ENCODE measurements at regions not wholly inside any gene's neighbourhood (a gene's known extent, or its start where the extent isn't known, plus 50 kb on each side); places are given as distances from the start of the nearest gene placed in this dataset.
A peak's percentile ranks its signal among the peaks of the same experiment; 100 is the strongest.
"Not testable (repeated sequence)": the region's sequence is repeated elsewhere in the genome, so short reads cannot be mapped to it uniquely, and the experiment has no call there.

DNA sequence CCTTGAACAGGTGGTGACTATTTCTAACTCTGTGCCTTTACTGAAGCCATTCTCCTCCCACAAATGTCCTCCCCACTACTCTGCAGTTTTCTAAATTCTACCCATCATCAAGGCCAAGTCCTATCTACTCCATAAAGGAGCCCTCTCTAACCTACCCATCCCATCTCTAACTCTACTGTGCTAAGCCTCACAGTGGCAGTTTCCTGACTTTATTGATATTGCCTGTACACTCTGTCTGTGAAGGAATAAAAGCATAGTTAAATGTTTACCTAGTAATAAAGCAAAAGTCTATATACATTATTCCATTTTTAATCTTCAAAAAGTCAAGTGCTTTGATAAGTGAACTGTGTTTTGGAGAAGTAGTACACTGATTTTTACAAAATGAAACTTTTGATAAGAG, 178.4 kb upstream of the HMCN1 start:
- FAIRE-seq (no peak), DNase-seq (ENCODE audit: insufficient read length, low spot score) (no peak)

DNA sequence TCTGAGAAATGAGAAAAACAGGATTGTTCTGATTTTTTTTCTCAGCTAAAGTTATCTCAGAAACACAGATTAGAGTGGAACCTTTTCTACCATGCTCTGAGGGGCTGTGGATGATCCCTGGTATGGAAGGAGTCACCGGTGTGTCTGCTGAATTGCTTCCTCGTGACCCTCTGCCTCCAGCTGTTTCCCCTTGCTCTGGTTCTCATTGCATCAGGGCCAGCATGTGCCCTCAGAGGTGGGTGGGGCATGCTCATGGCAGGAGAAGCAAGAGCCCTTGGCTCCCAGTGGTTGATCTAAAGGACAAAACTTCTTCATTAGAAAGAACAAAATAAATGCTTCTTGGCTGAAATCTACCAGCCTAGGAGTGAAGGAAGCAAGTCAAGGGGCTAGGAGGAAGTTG, 183.2 kb upstream of the HMCN1 start:
- DNase-seq (ENCODE audit: insufficient read length, low spot score) = no peak
- no peak for FAIRE-seq

DNA sequence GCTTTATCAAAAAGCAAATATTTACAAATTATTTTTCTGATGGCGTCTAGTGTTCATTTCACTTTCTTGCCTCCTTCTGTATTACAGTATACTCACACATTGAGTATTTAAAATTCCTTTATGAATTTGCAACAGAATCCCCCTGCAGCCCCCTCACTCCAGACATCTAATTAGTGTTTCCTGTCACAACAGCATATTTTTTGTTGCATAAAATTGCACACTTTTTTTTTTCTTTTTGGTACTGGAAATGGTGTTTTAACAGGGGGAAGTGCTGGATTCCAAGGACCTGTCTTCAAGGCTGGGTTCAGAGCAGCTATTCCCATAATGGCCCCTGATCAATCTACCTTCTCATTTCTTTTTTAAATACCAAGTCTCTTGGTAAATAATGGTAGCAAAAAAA, 184.3 kb upstream of the HMCN1 start:
- DNase-seq (ENCODE audit: insufficient read length, low spot score) = no peak
- FAIRE-seq = no peak

DNA sequence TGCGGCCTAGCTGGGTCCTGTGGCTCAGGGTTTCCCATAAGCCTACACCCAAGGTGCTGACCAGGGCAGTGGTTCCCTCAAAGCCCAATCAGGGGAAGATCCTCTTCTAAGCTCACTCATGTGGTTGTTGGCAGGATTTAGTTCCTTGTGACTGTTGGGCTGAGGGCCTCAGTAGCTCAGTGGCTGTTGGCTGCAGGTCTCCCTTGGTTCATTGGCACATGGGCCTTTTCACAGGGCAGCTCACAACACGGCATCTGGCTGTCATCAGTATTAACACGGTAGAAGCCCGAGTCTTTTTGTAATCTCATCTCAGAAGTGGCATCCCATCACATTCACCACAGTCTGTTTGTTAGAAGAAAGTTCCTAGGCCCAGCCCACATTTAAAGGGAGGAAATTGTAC, 188.2 kb upstream of the HMCN1 start:
- DNase-seq (ENCODE audit: insufficient read length, low spot score) (no peak), FAIRE-seq (no peak)

DNA sequence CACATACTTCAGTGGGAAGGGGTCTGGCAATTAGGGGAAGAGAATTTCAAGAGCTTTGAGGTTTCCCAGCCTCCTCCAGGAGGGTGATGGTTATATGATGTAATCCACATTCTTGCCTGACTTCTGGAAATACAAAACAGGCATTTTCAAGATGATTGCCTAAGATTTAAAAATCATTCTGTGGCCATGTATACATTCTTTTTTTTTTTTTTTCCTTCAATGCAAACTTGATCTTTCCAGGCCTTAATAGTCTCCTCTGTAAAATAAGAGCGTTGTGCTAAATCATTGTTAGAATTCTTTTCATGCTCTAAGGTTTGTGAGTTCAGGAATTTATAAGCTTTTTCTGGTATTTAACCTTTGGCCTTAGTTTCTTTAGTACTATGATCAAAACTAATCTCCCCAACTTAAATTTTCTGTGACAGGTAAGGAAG, 192.3 kb upstream of the HMCN1 start:
- DNase-seq (ENCODE audit: insufficient read length, low spot score) = peak; percentile 44
- FAIRE-seq = no peak

DNA sequence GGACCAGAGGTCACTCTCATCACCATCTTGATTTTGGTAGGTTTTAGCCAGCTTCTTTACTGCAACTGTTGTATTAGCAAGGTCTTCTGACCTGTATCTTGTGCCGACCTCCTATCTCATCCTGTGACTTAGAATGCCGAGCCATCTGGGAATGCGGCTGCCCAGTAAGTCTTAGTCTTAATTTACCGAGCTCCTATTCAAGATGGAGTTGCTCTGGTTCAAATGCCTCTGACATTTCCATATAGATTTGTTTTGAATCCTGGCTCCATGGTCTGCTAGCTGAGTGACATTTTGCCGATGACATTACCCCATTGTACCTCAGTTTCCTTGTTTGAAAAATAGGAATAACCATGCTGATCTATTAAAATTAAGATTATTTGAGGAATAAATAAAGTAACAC, 193.9 kb upstream of the HMCN1 start:
- FAIRE-seq (no peak), DNase-seq (ENCODE audit: insufficient read length, low spot score) (no peak)

DNA sequence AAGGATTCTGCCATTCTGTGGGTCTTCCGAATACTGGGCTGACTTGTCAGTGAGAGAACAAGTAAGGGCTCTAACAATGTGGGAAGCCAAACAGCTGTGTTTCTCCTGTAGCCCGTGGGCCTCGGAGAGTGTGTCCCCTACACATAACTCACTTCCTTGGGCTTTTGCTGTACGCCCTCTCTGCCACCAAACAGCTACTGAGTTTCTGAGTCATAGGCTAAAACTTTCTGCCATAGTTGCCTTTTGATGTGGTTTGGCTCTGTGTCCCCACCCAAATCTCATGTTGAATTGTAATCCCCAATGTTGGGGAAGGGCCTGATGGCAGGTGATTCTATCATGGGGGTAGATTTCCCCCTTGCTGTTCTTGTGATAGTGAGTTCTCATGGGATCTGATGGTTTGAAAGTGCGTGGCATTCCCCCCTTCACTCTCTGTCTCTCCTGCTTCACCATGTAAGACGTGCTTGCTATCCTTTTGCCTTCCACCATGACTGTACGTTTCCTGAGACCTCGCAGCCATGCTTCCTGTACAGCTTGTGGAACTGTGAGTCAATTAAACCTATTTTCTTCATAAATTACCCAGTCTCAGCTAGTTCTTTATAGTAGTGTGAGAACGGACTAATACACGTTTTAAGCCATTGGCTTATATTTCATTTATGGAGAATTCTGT, 194.8 kb upstream of the HMCN1 start:
- DNase-seq (ENCODE audit: insufficient read length, low spot score) (no peak), FAIRE-seq (no peak)

DNA sequence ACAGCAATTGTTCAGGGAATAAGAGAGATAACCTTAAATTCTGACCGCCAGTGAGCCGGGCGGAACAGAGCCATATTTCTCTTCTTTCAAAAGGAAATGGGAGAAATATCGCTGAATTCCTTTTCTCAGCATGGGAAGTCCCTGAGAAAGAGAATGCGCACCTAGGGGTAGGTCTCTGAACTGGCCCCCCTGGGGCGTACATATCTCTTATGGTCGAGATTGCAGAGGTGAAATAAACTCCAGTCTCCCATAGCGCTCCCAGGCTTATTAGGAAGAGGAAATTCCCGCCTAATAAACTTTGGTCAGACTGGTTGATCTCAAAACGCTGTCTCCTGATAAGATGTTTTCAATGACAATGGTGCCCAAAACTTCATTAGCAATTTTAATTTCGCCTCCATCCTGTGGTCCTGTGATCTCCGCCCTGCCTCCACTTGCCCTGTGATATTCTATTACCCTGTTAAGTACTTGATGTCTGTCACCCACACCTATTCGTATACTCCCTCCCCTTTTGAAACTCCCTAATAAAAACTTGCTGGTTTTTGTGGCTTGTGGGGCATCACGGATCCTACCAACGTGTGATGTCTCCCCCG, 195.8 kb upstream of the HMCN1 start:
- FAIRE-seq; DNase-seq (ENCODE audit: insufficient read length, low spot score): not testable (repeated sequence)

DNA sequence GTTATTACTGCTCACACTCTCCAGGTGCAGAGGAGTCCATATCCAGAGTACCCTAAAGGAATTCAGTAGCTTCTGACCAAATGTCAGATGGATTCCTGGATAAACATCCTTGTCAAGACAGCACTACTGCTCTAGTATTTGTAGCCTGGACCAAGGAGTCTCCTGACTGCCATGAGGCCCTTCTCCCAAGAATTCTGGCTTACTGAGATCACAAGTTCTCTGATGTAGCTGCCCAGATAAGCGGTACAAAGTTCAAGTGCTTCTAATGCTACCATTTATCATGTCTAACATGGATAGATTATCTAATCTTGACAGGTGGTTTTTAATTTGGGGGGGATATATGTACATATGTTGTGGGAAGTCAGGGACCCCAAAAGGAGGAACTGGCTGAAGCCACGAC, 196.6 kb upstream of the HMCN1 start:
- DNase-seq (ENCODE audit: insufficient read length, low spot score) (no peak), FAIRE-seq (no peak)

DNA sequence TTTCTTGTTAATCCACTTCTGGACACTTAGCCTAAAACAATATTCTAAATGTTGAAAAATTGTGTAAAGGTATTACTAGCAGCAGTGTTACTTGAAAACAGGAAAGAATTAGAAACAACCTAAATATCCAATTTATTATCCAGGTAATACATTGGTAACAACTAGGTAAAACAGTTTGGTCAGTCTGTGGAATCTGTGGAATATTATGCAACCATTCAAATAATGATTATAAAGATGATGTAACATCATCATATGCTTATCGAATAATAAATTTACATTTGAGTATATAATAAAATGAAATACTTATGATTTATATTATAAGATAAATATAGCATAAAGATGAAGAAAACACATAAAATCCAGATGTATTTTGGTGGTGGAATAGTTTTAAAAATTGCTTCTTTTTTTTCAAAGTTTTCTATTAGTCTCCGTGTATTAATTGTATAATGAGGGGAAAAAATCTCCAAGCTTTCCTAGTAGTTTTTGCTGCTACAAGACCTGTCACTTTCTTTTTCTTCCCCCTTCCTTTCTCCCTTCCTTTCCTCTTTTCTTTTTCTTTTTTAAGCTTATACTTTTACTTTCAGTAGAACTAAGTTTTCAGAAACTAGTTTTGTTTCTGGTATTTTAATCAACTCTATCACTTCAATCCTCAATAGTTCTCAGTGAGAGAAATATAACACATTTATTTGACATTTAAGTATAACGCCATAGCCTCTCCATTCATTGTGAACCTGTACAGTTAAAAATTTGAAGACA, 197.8 kb upstream of the HMCN1 start:
- DNase-seq (ENCODE audit: insufficient read length, low spot score) (no peak), FAIRE-seq (no peak)

DNA sequence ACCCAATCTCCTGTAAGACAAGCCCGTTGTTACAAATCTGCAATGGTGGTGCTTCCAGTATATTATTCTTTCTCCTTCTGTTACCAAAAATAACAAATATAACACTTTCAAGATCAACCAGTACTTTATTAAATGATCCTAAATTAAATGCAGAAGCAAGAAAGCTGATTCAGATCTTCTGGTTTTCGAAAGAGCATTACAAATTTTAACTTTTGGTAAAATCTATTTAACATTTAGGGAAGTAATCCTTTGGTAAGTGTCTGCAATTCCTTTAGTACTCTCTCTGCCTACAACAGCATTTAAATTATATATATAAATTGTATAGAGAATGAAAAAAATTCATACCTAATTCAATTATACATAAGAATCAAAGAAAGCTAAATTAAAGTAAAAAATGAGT, 198.6 kb upstream of the HMCN1 start:
- no peak for FAIRE-seq
- no peak for DNase-seq (ENCODE audit: insufficient read length, low spot score)

DNA sequence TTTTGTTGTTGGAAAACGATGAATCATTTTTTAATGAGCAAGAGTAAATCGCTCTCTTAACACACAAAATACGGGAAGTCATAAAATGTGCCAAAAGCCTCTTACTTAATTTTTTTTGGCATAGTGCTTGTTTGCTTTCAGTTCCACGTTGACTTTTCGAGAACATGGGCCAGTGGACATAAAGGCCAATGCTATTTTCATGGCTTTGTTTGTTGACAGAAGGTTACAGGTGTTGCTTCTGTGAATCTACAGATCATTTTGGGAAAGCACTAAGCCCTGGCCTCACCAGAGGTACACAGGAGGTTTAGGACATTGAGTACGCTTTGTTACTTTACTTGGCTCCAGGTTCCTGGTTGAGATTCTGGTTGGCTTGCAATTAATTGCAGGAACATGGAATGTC, 199.4 kb upstream of the HMCN1 start:
- FAIRE-seq (no peak), DNase-seq (ENCODE audit: insufficient read length, low spot score) (no peak)

DNA sequence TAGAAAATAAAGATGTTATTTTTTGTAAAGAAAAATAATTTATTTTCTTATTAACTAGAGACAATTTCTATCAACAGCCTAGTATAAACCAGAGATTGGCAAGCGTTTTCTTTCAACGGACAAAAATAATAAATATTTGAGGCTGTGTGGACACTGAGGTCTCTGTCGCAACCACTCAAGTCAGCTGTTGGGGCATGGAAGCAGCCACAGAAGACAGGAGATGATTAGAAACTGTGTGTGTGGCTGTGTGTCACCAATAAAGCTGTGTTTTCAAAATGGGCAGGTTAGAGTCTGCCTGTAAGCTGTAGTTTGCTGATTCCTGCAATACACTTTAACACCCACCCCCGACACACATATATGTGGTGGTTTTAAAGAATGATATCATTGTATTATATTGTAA, 200.6 kb upstream of the HMCN1 start:
- DNase-seq (ENCODE audit: insufficient read length, low spot score) (no peak), FAIRE-seq (no peak)

DNA sequence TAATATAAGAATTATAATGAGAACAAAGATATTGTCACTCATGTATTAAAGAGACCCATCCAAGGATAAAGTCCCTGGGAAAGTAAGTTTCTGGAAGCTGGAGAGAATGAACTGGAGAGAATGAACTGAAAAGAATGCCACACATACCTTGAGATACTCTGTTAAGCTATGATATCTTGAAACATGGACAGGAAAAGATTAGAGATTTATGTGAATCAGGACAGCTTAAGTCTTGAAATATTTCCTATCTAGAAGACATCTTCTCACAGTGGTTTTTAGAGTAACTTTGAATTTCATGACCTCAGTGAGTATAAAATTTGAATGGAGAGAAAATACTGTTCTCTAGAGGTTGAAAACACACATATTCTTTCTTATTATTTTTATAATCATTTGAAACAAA, 201.3 kb upstream of the HMCN1 start:
- FAIRE-seq (no peak), DNase-seq (ENCODE audit: insufficient read length, low spot score) (no peak)

DNA sequence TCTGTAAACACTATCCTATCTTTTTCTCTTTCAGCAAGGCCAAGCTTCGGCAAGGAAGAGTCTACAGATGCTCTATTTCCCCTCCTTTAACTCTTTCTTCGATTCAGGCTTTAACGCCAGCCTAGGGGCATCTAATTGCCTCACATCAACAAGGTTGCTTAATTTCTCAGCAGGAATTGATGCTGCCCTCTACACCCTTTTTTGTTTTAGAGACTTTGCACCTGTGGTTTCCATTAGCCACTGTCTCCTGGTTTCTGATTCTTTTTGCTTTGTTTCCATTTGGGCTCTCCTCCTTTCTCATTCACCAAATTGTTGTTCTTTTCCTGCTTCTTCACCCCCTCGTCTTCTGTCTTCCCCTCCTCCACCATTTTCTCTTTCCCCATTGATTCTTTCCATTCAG, 202.4 kb upstream of the HMCN1 start:
- DNase-seq (ENCODE audit: insufficient read length, low spot score) (no peak), FAIRE-seq (no peak)

DNA sequence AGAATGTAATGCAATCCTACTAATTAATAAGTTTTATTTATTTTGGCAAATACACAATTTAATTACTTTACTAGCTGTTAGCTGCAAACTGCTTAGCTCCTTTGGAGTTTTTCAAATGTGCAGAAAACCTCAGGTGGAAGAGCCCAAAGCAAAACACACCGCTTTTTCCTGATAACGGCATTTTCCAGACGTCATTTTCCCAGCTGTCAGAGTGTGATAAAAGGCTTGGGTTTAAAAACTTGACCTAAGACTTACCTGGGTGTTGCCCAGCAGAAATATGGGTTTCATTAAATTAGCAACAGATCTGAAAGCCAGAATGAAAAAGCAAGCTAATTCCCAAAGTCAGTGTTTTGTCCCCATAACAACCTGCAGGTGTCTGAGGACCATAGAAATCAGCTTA, 204.0 kb upstream of the HMCN1 start:
- no peak for DNase-seq (ENCODE audit: insufficient read length, low spot score)
- FAIRE-seq = no peak

DNA sequence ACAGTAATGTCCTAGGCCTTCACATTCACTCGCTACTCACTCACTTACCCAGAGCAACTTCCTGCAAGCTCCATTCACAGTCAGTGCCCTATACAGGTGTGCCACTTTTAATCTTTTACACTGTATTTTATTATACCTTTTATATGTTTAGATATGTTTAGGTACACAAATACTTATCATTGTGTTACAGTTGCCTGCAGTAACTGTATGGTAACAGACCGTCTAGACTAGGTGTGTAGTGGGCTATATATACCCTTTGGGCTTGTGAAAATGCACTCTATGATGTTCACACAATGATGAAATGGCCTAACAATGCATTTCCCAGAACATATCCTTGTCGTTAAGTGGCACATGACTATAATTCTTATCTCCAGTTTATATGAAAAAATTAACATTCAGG, 204.5 kb upstream of the HMCN1 start:
- FAIRE-seq (no peak), DNase-seq (ENCODE audit: insufficient read length, low spot score) (no peak)

DNA sequence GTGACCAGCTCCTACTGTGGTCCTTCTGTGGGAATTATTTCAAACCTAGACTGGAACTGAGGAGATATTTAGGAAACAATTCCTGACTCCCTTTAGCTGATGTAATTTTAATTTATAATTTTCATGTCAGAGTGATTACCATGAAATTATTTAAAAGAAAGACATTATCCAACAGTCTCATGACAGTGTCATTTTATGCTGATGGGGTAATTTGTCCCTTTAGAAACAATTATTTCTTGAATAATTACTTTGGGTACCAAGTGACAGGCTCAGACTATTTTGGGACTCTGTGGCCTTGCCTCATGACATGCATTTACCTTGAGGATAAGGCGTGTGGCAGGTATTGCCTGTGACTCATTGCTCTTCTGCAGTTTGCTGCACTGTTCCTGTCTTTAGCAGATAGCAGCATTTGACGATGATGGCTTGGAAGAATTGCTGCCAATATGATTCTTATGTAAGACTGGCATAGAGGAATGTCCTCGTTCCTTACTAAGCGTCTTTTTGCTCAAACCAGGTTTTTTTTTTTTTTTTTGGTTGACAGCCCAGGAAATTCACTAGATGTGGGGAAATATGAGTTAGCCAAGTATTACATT, 206.0 kb upstream of the HMCN1 start:
- no peak for DNase-seq (ENCODE audit: insufficient read length, low spot score)
- FAIRE-seq = no peak

DNA sequence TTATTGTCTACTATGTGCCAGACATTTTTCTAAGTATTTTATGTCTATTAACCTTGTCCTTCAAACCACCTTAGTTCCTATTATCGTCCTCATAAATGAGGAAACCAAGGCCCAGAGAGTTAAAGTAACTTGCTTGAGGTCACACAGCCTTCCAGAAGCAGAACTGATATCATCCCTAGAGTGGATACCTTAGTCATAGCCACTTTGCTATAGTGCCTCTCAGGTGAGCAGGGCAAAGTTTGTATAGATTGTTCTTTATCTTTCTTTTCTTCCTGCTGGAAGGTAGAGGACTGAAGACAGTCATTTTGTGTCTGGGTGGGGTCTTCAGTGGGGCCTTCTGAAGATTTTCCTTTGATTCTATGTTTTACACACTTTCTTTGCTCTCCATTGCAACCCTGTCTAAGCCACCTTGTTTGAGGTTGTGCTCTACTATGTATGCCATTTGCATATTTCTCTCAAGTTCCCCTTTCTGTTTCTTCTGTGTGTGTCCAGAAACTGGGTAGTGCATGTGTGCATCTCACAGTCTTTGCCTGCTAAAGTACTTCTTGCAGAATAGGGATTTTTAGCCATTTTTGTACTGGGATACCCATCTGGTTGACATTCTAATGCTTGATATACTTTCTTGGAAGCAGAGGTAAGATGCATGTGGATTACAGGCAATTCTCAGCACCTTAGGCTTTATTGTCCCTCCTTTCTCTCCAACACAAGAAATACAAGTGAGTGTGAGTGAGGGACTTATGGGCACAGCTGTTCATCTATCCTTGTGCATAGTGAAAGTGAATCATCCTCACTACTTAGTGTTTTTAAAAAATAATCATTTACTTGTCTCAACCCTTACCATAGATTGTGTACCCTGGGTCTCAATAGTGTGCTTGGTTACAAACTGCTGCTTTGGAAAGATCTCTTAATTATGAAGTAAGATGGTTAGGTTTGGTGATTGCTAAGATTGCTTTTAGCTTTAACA, 207.6 kb upstream of the HMCN1 start:
- no peak for FAIRE-seq
- no peak for DNase-seq (ENCODE audit: insufficient read length, low spot score)

DNA sequence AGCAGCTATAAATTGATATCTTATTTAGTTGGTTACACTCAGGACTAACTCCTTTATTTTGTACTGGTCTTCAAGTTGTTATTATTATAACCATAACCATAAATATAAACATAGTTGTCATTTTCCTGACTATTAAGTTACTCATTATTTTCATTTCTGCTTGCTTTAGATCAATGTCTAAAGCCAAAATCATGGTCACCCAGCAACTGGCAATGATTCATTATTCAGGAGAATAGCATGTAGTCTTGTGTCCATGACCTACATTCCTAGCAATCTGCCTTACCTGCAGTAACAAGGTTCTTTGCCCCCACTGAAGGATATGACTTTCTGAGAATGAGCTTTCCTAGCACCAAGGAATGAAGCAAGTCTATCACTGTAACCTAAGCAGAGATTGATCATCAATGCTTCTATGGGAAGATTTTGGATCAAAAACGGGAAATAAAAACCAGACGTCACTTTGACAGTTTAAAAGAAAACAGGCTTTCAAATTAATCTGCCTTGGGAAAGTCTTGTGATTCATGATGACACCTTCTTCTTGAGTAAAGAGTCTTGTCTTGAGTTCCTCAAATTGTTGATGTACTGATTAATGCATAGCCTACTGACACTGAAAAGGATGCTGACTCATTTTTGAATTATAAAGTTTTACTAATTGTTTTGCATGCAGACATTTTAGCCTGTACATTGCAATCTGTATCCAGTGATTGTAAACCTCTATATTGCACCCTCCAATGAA, 203.3 kb upstream of the IVNS1ABP start:
- FAIRE-seq = no peak
- DNase-seq (ENCODE audit: insufficient read length, low spot score) = no peak
